ENCODE measurements at regions not wholly inside any gene's neighbourhood (a gene's known extent, or its start where the extent isn't known, plus 50 kb on each side); places are given as distances from the start of the nearest gene placed in this dataset.

GRCh38 chr3:72175296-72175858, 390.4 kb upstream of the PROK2 start:
- ATAC-seq (no peak), DNase-seq (ENCODE audit: low read depth, low spot score) (no peak)
- no TSS peak for BruUV-seq (replicated peaks)
- in situ Hi-C loops (cut with HindIII; ENCODE audit: low pct_unique_long_range_greater_than_20kb, low sequenced_read_pairs) (no loop called here), intact Hi-C loops (cut with micrococcal nuclease; ENCODE audit: unreplicated experiment) (no loop called here)
- no peaks in the 10 kb centered on the region for H3K4me1 ChIP-seq (ENCODE audit: control insufficient read depth, insufficient read depth, low read length)
- CTCF ChIA-PET = no interaction called here
- no peak overlapping the region for H3K27ac ChIP-seq (ENCODE audit: low read length)
- no peak for TF ChIP-seq SIN3A (IDR thresholded peaks at IDR 0.05; ENCODE audit: borderline replicate concordance, insufficient read depth, low read depth, low read length)
- no peak for TF ChIP-seq POLR2AphosphoS5 (IDR thresholded peaks at IDR 0.05; ENCODE audit: low read depth, low read length)
- TF ChIP-seq, protein P1, sequence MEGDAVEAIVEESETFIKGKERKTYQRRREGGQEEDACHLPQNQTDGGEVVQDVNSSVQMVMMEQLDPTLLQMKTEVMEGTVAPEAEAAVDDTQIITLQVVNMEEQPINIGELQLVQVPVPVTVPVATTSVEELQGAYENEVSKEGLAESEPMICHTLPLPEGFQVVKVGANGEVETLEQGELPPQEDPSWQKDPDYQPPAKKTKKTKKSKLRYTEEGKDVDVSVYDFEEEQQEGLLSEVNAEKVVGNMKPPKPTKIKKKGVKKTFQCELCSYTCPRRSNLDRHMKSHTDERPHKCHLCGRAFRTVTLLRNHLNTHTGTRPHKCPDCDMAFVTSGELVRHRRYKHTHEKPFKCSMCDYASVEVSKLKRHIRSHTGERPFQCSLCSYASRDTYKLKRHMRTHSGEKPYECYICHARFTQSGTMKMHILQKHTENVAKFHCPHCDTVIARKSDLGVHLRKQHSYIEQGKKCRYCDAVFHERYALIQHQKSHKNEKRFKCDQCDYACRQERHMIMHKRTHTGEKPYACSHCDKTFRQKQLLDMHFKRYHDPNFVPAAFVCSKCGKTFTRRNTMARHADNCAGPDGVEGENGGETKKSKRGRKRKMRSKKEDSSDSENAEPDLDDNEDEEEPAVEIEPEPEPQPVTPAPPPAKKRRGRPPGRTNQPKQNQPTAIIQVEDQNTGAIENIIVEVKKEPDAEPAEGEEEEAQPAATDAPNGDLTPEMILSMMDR (IDR thresholded peaks at IDR 0.05) = no peak
- H3K9me3 ChIP-seq (ENCODE audit: control insufficient read depth, insufficient read depth, low read depth, low read length) = no peaks in the 10 kb centered on the region
- no peaks in the 10 kb centered on the region for H3K27me3 ChIP-seq (ENCODE audit: control insufficient read depth, insufficient read depth, low read length)
- POLR2A ChIA-PET = no interaction called here
- no peak overlapping the region for H3K4me3 ChIP-seq (ENCODE audit: low read depth in 2 of 2, low read length in 2 of 2)
- no peaks in the 10 kb centered on the region for H3K36me3 ChIP-seq (ENCODE audit: control insufficient read depth, insufficient read depth, low read length)

- Histone ChIP-seq H3K9me3 (ENCODE audit: control insufficient read depth, insufficient read depth, low read depth, low read length) (no peaks in the 10 kb centered on the region), H3K27ac (ENCODE audit: low read length) (no peak overlapping the region), H3K4me1 (ENCODE audit: control insufficient read depth, insufficient read depth, low read length) (no peaks in the 10 kb centered on the region), H3K4me3 (ENCODE audit: low read depth in 2 of 2, low read length in 2 of 2) (no peak overlapping the region), H3K36me3 (ENCODE audit: control insufficient read depth, insufficient read depth, low read length) (no peaks in the 10 kb centered on the region), H3K27me3 (ENCODE audit: control insufficient read depth, insufficient read depth, low read length) (no peaks in the 10 kb centered on the region)
- no peak for ATAC-seq
- ChIA-PET POLR2A (no interaction called here), CTCF (no interaction called here)
- intact Hi-C loops (cut with micrococcal nuclease; ENCODE audit: unreplicated experiment) = no loop called here
- in situ Hi-C loops (cut with HindIII; ENCODE audit: low pct_unique_long_range_greater_than_20kb, low sequenced_read_pairs) = no loop called here
- no TSS peak for BruUV-seq (replicated peaks)
- no peak for DNase-seq (ENCODE audit: low read depth, low spot score)
- TF ChIP-seq, protein P1 (IDR thresholded peaks at IDR 0.05) = no peak
- TF ChIP-seq POLR2AphosphoS5 (IDR thresholded peaks at IDR 0.05; ENCODE audit: low read depth, low read length) (no peak), TCF7L2 (IDR thresholded peaks at IDR 0.05; ENCODE audit: low read depth, low read length) (no peak), SIN3A (IDR thresholded peaks at IDR 0.05; ENCODE audit: borderline replicate concordance, insufficient read depth, low read depth, low read length) (no peak)
- TF ChIP-seq, protein P2, sequence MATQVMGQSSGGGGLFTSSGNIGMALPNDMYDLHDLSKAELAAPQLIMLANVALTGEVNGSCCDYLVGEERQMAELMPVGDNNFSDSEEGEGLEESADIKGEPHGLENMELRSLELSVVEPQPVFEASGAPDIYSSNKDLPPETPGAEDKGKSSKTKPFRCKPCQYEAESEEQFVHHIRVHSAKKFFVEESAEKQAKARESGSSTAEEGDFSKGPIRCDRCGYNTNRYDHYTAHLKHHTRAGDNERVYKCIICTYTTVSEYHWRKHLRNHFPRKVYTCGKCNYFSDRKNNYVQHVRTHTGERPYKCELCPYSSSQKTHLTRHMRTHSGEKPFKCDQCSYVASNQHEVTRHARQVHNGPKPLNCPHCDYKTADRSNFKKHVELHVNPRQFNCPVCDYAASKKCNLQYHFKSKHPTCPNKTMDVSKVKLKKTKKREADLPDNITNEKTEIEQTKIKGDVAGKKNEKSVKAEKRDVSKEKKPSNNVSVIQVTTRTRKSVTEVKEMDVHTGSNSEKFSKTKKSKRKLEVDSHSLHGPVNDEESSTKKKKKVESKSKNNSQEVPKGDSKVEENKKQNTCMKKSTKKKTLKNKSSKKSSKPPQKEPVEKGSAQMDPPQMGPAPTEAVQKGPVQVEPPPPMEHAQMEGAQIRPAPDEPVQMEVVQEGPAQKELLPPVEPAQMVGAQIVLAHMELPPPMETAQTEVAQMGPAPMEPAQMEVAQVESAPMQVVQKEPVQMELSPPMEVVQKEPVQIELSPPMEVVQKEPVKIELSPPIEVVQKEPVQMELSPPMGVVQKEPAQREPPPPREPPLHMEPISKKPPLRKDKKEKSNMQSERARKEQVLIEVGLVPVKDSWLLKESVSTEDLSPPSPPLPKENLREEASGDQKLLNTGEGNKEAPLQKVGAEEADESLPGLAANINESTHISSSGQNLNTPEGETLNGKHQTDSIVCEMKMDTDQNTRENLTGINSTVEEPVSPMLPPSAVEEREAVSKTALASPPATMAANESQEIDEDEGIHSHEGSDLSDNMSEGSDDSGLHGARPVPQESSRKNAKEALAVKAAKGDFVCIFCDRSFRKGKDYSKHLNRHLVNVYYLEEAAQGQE (IDR thresholded peaks at IDR 0.05; ENCODE audit: insufficient read depth in 1 of 2, low read depth in 2 of 2, low read length in 1 of 2) = no peak
Observed at GRCh38 chr3:72174890-72175289, 389.9 kb upstream of the PROK2 start.
